ENCODE measurements at regions not wholly inside any gene's neighbourhood (a gene's known extent, or its start where the extent isn't known, plus 50 kb on each side); places are given as distances from the start of the nearest gene placed in this dataset.

GRCh38 chrY:7468951-7469745 is 557.6 kb upstream of the AMELY start:
- intact Hi-C loops (cut with DNase I): no loop called here

DNA sequence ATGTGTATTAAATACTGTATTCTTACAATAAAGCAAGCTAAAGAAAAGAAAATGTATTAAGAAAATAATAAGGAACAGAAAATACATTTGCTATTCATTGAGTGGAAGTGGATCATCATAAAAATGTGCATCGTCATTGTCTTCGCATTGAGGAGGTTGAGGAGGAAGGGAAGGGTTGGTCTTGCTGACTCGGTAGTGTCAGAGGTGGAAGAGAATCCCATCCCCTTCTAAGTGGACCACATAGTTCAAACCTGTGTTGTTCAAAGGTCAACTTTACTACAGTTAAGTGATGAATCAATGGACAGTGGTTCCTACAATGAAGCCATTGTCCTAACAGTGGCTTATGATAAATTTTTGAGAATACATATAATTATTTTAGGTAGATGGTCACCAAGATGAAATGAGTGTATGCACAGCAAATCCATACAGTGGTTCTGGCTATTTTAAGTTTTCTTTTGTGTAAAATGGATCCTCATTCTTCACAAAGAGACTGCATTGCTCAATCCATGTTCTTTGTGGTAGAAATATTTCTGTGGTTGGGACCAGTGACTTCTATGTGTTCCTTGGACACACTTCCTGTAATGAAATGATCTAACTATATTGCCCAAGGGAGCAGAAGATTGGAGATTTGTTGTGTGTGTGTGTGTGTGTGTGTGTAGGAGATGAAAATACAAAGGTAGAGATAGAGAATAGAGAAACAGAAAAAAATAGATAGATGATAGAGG is 556.4 kb upstream of the AMELY start:
- Histone ChIP-seq H3K9ac (ENCODE audit: low read length in 3 of 3) (no peak overlapping the region), H3K4me3 (ENCODE audit: low read length in 3 of 3) (no peak overlapping the region), H3K27ac (ENCODE audit: low read depth in 2 of 2, low read length in 2 of 2) (no peak overlapping the region), H3K27me3 (ENCODE audit: control insufficient read depth, insufficient read depth, low read length) (no peaks in the 10 kb centered on the region), H3K9me3 (ENCODE audit: control insufficient read depth in 2 of 3, insufficient read depth in 1 of 3, low read length in 3 of 3) (no peaks in the 10 kb centered on the region), H3K4me1 (ENCODE audit: control insufficient read depth in 2 of 3, insufficient read depth in 2 of 3, low read depth in 1 of 3, low read length in 3 of 3) (no peaks in the 10 kb centered on the region), H3K36me3 (ENCODE audit: control insufficient read depth in 2 of 3, insufficient read depth in 3 of 3, low read length in 3 of 3) (no peaks in the 10 kb centered on the region)
- no peak for TF ChIP-seq CTCF (IDR thresholded peaks at IDR 0.05; ENCODE audit: borderline replicate concordance, extremely low read depth, insufficient read depth)
- FAIRE-seq: no peak
- intact Hi-C loops (cut with DNase I): no loop called here
- DNase-seq: no peak

More at GRCh38 chrY:7468951-7469745, 557.6 kb upstream of the AMELY start:
- no peak overlapping the region for H3K9ac ChIP-seq (ENCODE audit: low read length in 3 of 3)
- no peaks in the 10 kb centered on the region for H3K36me3 ChIP-seq (ENCODE audit: control insufficient read depth in 2 of 3, insufficient read depth in 3 of 3, low read length in 3 of 3)
- no peak overlapping the region for H3K27ac ChIP-seq (ENCODE audit: low read depth in 2 of 2, low read length in 2 of 2)
- H3K27me3 ChIP-seq (ENCODE audit: control insufficient read depth, insufficient read depth, low read length): no peaks in the 10 kb centered on the region
- FAIRE-seq: no peak
- TF ChIP-seq CTCF (IDR thresholded peaks at IDR 0.05; ENCODE audit: borderline replicate concordance, extremely low read depth, insufficient read depth): no peak
- H3K9me3 ChIP-seq (ENCODE audit: control insufficient read depth in 2 of 3, insufficient read depth in 1 of 3, low read length in 3 of 3): no peaks in the 10 kb centered on the region
- DNase-seq: no peak
- no peaks in the 10 kb centered on the region for H3K4me1 ChIP-seq (ENCODE audit: control insufficient read depth in 2 of 3, insufficient read depth in 2 of 3, low read depth in 1 of 3, low read length in 3 of 3)
- no peak overlapping the region for H3K4me3 ChIP-seq (ENCODE audit: low read length in 3 of 3)

DNA sequence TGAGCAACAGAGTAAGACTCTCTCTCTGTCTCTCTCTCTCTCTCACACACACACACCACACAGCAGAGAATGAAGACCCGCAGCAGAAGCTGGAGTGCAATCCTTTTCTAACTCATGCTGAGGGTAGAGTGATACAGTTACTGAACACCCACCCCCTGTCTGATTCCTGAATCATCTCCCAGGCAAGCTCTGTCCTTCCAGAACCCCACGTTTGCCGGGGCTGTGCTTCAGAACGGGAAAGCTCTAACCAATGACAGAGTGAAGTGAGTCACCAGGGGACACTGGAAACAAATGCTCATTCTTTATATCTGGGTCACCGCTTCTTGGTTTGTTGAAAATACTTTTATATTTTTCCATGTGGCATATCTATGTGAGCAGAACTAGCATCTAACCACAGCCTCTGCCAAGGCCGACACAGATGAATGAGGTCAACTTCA is 553.7 kb upstream of the AMELY start:
- Histone ChIP-seq H3K4me1 (ENCODE audit: control insufficient read depth in 2 of 3, insufficient read depth in 2 of 3, low read depth in 1 of 3, low read length in 3 of 3) (no peaks in the 10 kb centered on the region), H3K9me3 (ENCODE audit: control insufficient read depth in 2 of 3, insufficient read depth in 1 of 3, low read length in 3 of 3) (no peaks in the 10 kb centered on the region), H3K27me3 (ENCODE audit: control insufficient read depth, insufficient read depth, low read length) (no peaks in the 10 kb centered on the region), H3K27ac (ENCODE audit: low read depth in 2 of 2, low read length in 2 of 2) (no peak overlapping the region), H3K9ac (ENCODE audit: low read length in 3 of 3) (no peak overlapping the region), H3K36me3 (ENCODE audit: control insufficient read depth in 2 of 3, insufficient read depth in 3 of 3, low read length in 3 of 3) (no peaks in the 10 kb centered on the region), H3K4me3 (ENCODE audit: low read length in 3 of 3) (no peak overlapping the region)
- no peak for TF ChIP-seq CTCF (IDR thresholded peaks at IDR 0.05; ENCODE audit: borderline replicate concordance, extremely low read depth, insufficient read depth)
- intact Hi-C loops (cut with DNase I): no loop called here
- DNase-seq (no peak), FAIRE-seq (no peak)

Measured in kidney (tissue), 13 donors.